HG03045 (cell line): ENCODE measurements at regions not wholly inside any gene's neighbourhood (a gene's known extent, or its start where the extent isn't known, plus 50 kb on each side); places are given as distances from the start of the nearest gene placed in this dataset.
"Not testable (repeated sequence)": the region's sequence is repeated elsewhere in the genome, so short reads cannot be mapped to it uniquely, and the experiment has no call there.

Source experiments
- ATAC-seq: cut with Tn5 transposase; IDR thresholded peaks from one replicate; pipeline ENCODE4 v1.9.1; 2021; ENCODE audit warnings: mild to moderate bottlenecking, moderate library complexity; ENCODE audit not compliant: unreplicated experiment

GRCh38 chr14:37650356-37651037, 55.1 kb downstream of the TTC6 start:
- ATAC-seq: no peak

DNA sequence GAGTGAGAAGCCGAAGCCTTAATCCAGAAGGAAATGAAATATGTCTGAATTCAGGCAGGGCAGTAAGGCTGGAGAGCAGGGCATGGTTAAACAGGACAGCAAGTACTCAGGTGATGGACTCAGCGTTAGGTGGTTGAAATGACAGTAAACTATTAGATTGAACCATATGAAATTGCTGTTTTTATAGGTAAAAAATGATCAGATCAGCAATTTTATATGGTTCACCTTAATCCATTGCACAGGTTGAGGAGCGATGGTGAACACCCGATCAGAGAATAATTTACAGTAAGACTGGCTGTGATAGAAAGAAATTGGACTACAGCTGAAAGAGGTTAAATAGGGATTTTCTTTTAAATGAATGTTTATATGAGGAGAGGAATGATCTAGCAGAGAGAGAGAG, 56.6 kb downstream of the TTC6 start:
- ATAC-seq: no peak

DNA sequence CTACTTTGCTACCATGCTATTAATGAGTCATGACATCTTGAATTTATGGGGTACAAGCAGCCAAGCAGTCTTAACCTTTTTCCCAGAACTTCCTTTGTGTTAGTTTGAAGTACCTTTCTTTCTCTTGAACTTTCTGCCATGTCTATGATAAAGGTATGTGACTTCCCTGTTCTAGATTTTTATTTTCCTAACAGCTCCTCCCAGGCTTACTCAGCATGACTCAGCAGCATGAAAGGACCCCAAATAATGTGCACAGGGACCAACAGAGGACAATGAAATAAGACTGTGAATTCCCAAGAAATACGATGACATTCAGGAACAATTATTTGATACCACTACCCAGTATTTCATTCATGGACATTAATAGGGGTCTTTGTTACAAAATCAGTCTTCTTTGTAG, 60.0 kb downstream of the TTC6 start:
- ATAC-seq: no peak

DNA sequence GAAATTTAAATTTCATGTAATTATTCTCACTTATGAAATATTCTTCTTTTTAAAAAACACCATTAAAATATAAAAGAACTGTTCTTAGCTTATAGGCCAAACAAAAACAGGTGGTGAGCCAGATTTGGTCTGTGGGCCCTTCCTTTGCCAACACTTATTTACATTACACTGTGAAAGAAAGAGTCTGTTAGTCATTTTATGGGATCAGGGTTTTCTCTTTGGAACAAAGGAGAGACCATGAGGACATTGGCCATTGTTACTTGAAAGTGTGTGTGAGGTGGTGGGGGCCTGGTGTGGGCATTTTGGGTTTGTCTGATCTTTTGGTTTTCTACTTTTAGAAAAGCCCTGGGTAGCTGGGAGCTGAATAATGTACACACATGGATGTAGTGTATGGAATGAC, 62.7 kb downstream of the TTC6 start:
- ATAC-seq: no peak

- ATAC-seq: no peak
These were observed 68.1 kb downstream of the TTC6 start for GRCh38 chr14:37663498-37663897.

- ATAC-seq: no peak
These were observed 70.0 kb downstream of the TTC6 start for GRCh38 chr14:37665479-37665878.

- ATAC-seq: no peak
These were observed 70.5 kb downstream of the TTC6 start for GRCh38 chr14:37665951-37666350.

GRCh38 chr14:37668646-37669045, 73.2 kb downstream of the TTC6 start:
- no peak for ATAC-seq

- ATAC-seq: no peak
These were observed 73.8 kb downstream of the TTC6 start for GRCh38 chr14:37669242-37669641.

- no peak for ATAC-seq
These were observed 78.0 kb downstream of the TTC6 start for GRCh38 chr14:37673439-37673838.

GRCh38 chr14:37678916-37679315, 83.5 kb downstream of the TTC6 start:
- ATAC-seq: no peak

GRCh38 chr14:37681486-37681885, 86.1 kb downstream of the TTC6 start:
- no peak for ATAC-seq

DNA sequence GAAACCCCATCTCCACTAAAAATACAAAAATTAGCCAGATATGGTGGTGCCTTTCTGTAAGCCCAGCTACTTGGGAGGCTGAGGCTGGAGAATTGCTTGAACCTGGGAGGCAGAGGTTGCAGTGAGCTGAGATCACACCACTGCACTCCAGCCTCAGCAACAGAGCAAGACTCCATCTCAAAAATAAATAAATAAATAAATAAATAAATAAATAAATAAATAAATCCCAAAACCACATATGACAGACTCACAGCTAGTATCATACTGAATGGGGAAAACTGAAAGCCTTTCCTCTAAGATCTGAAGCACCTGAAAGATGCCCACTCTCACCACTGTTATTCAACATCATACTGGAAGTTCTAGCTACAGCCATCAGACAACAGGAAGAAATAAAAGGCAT, 97.3 kb downstream of the TTC6 start:
- ATAC-seq: not testable (repeated sequence)

DNA sequence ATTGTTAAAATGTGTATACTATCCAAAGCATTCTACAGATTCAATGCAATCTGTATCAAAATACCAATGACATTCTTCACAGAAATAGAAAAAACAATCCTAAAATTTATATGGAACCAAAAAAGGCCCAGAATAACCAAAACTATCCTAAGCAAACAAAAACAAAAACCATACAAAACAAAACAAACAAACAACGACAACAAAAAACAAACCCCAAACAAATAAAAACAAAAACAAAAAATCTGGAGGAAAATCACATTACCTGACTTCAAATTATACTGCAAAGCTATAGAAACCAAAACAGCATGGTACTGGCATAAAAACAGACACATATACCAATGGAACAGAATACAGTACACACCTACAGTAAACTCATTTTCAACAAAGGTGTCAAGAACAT, 98.0 kb downstream of the TTC6 start:
- not testable (repeated sequence) for ATAC-seq

GRCh38 chr14:37695866-37696265, 100.4 kb downstream of the TTC6 start:
- no peak for ATAC-seq

GRCh38 chr14:37697489-37698121, 102.2 kb downstream of the TTC6 start:
- no peak for ATAC-seq

DNA sequence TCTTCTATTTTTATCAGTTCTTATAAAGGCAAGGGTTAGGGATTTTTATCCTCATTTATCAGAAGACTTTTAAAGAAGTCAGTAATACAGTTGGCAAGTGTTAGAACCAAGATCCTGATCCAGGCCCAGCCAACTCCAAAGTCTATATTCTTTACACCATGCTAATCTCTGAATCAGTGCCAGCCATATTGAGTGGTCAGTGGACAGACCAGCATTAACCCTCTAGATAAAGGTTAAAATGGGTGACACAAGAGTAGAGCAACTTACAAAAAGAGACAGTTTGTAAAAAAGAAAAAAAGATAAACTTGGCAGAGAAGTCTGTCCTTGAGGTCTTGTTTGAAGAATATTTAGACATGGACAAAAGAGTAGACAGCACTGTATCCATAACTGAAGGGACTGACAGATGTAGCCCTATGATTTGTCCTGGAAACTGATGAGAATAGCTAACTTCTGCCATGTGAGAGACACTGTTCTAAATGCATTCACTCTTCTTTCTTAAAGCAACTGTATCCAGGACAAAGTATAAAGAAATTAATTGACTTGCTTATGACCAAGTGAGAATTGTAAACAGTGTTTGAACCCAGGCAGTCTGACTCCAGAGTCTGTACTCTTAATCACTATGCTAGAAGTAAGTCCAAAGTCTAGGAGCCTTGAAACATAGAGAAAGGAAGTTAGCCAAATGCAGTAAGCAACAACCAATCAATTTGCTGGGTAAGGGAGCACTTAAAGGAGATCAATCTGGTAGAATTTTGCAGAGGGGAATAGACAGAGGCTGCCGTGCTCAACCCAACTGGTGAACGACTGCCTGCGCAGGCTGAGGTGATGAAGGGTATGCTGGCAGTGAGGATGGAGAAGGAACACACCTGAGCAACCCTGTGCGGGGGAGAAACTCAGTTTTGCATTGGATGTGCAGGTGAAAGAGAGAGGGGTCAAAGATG, 103.7 kb downstream of the TTC6 start:
- no peak for ATAC-seq

DNA sequence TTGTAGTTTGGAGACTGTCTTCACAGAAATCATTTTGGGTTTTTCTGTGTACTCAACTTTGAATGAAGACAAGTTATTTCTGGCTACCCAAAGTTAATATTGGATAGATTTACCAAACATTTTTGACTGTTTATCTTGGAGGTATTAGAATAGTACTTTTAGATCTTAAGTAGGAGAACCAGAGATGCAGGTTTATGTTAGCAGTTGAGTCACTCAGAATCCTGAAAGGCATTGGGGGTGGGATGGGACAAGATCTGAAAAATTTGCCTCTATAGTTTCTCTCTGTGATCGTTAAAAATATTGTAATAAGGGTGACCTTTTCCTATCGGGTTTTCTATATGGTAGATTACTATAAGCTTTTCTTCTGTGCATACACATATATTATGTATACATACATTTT, 112.3 kb downstream of the TTC6 start:
- no peak for ATAC-seq

DNA sequence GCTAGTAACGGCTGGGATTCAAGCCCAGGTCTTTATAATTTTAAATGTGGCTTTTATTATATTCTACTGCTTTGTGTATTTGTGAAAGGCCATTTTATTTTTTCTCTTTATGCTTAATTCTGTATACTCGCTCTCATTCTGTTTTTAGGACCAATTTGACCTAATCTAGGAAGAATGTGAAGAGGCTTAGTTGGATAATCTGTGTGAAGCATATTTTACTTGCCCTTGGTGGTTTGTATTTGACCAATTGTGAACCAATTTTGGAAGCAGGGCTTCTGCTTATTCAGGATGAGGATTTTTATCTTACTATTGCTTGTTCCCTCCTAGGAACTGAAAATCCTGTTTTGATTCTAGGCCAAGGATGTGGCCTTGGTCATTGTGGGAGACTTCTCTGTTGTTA, 113.1 kb downstream of the TTC6 start:
- no peak for ATAC-seq

GRCh38 chr14:37709419-37710195, 114.2 kb downstream of the TTC6 start:
- ATAC-seq: no peak

DNA sequence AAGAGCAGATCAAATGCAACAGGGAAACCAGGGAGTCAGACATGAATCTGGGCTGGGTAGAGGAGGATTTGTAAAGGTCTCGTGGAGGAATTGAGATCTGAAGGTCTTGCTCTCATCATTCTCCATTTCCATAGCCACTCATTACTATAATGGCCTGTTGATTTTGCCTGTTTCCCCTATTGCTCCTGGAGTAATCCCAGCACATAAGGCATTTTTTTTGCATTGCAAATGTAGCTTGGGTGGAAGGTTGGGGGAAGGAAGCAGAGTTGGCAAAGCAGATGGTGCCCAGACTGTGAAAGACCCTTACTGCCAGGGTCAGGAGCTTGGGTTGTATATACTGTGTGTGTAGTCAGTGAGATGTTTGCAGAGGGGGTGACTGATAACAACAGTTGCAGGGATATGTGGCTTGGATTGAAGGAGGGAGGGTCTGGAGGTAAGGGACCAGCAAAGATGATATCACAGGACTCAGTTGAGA, 116.0 kb downstream of the TTC6 start:
- no peak for ATAC-seq
